ENCODE measurements at regions not wholly inside any gene's neighbourhood (a gene's known extent, or its start where the extent isn't known, plus 50 kb on each side); places are given as distances from the start of the nearest gene placed in this dataset.

DNA sequence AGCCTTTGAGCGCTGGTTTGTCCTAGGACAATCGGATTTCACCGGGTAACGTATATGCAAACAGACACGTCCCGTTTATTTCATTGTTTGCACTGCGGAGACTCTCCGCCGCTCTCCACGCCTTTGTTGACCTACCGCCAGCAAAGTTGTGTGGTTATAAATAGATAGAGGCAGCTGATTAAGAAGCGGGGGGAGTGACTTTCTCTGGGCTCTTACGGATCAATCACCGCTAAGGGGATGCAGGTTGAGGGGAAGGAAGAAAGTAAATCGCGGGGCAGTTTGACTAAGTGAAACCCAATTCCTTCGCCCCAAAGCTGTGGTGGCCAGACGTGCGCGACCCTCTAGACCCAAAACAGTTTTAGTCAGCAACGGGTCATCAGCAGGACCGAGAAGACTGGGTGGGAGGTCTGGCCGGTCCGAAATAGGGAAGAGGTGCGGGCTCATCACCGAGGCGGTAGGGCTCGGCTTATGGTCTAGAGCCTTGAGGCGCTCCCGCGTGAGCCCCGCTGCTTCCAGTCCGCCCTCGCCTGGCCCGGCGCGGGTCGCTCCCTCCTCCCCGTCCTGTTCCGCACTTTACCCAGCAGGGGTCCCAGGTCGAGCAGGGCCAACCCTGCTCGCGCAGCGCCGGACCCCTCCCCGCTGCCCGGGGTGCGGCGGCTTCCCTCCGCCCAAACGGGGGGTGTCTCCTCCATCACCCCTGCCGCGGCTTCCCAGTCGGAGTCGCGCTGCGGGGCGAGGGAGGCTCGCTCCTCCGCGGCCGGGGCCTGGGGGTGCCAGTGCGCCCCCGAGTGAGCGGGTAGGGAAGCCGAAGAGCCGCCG, 120.8 kb upstream of the RRP15 start (continued):
- TF ChIP-seq RBM15 (IDR thresholded peaks at IDR 0.05; ENCODE audit: insufficient read depth, low read length) (no peak), ZNF121 (CRISPR knock-in tag; conservative IDR thresholded peaks at IDR 0.05) (no peak), SP2 (IDR thresholded peaks at IDR 0.05; ENCODE audit: extremely low read depth, low read depth, low read length, poor library complexity, severe bottlenecking) (no peak), PPARD (CRISPR knock-in tag; IDR thresholded peaks at IDR 0.05) (no peak)
- TF ChIP-seq, protein P1, sequence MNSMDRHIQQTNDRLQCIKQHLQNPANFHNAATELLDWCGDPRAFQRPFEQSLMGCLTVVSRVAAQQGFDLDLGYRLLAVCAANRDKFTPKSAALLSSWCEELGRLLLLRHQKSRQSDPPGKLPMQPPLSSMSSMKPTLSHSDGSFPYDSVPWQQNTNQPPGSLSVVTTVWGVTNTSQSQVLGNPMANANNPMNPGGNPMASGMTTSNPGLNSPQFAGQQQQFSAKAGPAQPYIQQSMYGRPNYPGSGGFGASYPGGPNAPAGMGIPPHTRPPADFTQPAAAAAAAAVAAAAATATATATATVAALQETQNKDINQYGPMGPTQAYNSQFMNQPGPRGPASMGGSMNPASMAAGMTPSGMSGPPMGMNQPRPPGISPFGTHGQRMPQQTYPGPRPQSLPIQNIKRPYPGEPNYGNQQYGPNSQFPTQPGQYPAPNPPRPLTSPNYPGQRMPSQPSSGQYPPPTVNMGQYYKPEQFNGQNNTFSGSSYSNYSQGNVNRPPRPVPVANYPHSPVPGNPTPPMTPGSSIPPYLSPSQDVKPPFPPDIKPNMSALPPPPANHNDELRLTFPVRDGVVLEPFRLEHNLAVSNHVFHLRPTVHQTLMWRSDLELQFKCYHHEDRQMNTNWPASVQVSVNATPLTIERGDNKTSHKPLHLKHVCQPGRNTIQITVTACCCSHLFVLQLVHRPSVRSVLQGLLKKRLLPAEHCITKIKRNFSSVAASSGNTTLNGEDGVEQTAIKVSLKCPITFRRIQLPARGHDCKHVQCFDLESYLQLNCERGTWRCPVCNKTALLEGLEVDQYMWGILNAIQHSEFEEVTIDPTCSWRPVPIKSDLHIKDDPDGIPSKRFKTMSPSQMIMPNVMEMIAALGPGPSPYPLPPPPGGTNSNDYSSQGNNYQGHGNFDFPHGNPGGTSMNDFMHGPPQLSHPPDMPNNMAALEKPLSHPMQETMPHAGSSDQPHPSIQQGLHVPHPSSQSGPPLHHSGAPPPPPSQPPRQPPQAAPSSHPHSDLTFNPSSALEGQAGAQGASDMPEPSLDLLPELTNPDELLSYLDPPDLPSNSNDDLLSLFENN (IDR thresholded peaks at IDR 0.05; ENCODE audit: low read depth in 2 of 2, low read length in 2 of 2): no peak

All from K562 (cell line).